ENCODE measurements at regions not wholly inside any gene's neighbourhood (a gene's known extent, or its start where the extent isn't known, plus 50 kb on each side); places are given as distances from the start of the nearest gene placed in this dataset.

DNA sequence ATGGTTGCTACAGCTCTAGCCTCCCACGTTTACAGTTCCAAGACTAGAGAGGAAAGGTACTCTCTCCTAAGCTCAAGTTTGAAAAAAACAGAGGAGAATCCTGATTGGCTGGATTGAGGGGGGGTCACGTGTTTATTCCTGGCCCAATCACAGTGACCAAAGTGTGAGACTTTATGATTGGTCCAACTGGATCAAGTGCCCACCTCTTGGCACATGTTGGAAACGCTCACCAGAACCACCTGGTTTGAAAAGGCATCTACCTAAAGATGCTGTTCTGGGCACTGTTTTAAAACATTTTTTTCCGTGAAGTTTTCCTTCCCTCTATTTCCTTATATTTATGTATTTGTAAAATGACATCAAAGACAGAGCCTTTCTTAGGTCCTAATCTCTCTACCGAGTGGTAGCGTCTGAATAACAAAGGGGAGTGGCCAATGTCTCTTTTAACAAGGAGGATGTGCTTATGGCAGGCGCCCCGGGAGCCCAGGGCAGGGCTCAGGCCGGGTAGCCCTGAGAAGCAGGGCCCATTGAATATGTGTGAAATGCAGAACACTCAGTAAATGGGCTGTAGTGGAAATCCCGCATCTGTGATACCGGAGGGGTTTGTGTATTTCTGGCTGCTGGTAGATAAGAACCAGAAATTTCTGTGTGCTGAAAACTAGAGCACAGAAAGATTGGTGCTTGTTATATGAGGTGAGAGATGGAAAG is 146.2 kb downstream of the ATP23 start:
- TF ChIP-seq, protein P1, sequence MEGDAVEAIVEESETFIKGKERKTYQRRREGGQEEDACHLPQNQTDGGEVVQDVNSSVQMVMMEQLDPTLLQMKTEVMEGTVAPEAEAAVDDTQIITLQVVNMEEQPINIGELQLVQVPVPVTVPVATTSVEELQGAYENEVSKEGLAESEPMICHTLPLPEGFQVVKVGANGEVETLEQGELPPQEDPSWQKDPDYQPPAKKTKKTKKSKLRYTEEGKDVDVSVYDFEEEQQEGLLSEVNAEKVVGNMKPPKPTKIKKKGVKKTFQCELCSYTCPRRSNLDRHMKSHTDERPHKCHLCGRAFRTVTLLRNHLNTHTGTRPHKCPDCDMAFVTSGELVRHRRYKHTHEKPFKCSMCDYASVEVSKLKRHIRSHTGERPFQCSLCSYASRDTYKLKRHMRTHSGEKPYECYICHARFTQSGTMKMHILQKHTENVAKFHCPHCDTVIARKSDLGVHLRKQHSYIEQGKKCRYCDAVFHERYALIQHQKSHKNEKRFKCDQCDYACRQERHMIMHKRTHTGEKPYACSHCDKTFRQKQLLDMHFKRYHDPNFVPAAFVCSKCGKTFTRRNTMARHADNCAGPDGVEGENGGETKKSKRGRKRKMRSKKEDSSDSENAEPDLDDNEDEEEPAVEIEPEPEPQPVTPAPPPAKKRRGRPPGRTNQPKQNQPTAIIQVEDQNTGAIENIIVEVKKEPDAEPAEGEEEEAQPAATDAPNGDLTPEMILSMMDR (IDR thresholded peaks at IDR 0.05; ENCODE audit: low read depth, low read length, missing input control): no peak
- TF ChIP-seq, protein P2, sequence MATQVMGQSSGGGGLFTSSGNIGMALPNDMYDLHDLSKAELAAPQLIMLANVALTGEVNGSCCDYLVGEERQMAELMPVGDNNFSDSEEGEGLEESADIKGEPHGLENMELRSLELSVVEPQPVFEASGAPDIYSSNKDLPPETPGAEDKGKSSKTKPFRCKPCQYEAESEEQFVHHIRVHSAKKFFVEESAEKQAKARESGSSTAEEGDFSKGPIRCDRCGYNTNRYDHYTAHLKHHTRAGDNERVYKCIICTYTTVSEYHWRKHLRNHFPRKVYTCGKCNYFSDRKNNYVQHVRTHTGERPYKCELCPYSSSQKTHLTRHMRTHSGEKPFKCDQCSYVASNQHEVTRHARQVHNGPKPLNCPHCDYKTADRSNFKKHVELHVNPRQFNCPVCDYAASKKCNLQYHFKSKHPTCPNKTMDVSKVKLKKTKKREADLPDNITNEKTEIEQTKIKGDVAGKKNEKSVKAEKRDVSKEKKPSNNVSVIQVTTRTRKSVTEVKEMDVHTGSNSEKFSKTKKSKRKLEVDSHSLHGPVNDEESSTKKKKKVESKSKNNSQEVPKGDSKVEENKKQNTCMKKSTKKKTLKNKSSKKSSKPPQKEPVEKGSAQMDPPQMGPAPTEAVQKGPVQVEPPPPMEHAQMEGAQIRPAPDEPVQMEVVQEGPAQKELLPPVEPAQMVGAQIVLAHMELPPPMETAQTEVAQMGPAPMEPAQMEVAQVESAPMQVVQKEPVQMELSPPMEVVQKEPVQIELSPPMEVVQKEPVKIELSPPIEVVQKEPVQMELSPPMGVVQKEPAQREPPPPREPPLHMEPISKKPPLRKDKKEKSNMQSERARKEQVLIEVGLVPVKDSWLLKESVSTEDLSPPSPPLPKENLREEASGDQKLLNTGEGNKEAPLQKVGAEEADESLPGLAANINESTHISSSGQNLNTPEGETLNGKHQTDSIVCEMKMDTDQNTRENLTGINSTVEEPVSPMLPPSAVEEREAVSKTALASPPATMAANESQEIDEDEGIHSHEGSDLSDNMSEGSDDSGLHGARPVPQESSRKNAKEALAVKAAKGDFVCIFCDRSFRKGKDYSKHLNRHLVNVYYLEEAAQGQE (IDR thresholded peaks at IDR 0.05): no peak
- TF ChIP-seq SP1 (IDR thresholded peaks at IDR 0.05): no peak
- TF ChIP-seq FOXA1 (IDR thresholded peaks at IDR 0.05): no peak
- TF ChIP-seq, protein P3, sequence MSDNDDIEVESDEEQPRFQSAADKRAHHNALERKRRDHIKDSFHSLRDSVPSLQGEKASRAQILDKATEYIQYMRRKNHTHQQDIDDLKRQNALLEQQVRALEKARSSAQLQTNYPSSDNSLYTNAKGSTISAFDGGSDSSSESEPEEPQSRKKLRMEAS (IDR thresholded peaks at IDR 0.05): no peak
- no peak for TF ChIP-seq RXRA (IDR thresholded peaks at IDR 0.05)
- TF ChIP-seq TAF1 (conservative IDR thresholded peaks at IDR 0.05): no peak
- no peak for TF ChIP-seq GABPA (IDR thresholded peaks at IDR 0.05 in 1 of 2, conservative IDR thresholded peaks at IDR 0.05 in 1 of 2)
- TF ChIP-seq RAD21 (IDR thresholded peaks at IDR 0.05): no peak
- TF ChIP-seq YY1 (IDR thresholded peaks at IDR 0.05): no peak
- TF ChIP-seq, protein P4, sequence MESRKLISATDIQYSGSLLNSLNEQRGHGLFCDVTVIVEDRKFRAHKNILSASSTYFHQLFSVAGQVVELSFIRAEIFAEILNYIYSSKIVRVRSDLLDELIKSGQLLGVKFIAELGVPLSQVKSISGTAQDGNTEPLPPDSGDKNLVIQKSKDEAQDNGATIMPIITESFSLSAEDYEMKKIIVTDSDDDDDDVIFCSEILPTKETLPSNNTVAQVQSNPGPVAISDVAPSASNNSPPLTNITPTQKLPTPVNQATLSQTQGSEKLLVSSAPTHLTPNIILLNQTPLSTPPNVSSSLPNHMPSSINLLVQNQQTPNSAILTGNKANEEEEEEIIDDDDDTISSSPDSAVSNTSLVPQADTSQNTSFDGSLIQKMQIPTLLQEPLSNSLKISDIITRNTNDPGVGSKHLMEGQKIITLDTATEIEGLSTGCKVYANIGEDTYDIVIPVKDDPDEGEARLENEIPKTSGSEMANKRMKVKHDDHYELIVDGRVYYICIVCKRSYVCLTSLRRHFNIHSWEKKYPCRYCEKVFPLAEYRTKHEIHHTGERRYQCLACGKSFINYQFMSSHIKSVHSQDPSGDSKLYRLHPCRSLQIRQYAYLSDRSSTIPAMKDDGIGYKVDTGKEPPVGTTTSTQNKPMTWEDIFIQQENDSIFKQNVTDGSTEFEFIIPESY (IDR thresholded peaks at IDR 0.05): no peak
- no peak for TF ChIP-seq EGR1 (IDR thresholded peaks at IDR 0.05; ENCODE audit: low read depth in 2 of 2)
- TF ChIP-seq, protein P5, sequence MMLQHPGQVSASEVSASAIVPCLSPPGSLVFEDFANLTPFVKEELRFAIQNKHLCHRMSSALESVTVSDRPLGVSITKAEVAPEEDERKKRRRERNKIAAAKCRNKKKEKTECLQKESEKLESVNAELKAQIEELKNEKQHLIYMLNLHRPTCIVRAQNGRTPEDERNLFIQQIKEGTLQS (IDR thresholded peaks at IDR 0.05): no peak

All from liver (tissue), 3 donors.